Panc1 (cell line): ENCODE measurements at regions not wholly inside any gene's neighbourhood (a gene's known extent, or its start where the extent isn't known, plus 50 kb on each side); places are given as distances from the start of the nearest gene placed in this dataset.
"Not testable (repeated sequence)": the region's sequence is repeated elsewhere in the genome, so short reads cannot be mapped to it uniquely, and the experiment has no call there.

Experiments
- CTCF ChIP-seq: fragments of 450-650 bp; IDR thresholded peaks from 2 replicates; pipeline ENCODE4 v1.5.1; 2017; ENCODE audit warnings: mild to moderate bottlenecking
- POLR2AphosphoS5 ChIP-seq: IDR thresholded peaks from 2 replicates; pipeline ENCODE4 v1.6.1; 2012; ENCODE audit warnings: mild to moderate bottlenecking, low read depth, low read length, moderate library complexity
- REST ChIP-seq, 2 experiments: IDR thresholded peaks; 2 replicates each; pipeline ENCODE4 v1.6.1; 2011 to 2012; ENCODE audit warnings: low read depth in 2 of 2, control low read depth in 1 of 2, low read length in 1 of 2, mild to moderate bottlenecking in 1 of 2, moderate library complexity in 1 of 2; ENCODE audit not compliant: insufficient read depth in 1 of 2
- TCF7L2 ChIP-seq: IDR thresholded peaks from 2 replicates; pipeline ENCODE4 v1.6.1; 2011; ENCODE audit warnings: mild to moderate bottlenecking, low read depth, low read length, inconsistent platforms

GRCh38 chr4:3589946-3590924 lies 58.0 kb upstream of the LRPAP1 start:
- not testable (repeated sequence) for TF ChIP-seq CTCF; POLR2AphosphoS5; REST (IDR thresholded peaks at IDR 0.05; ENCODE audit: insufficient read depth in 1 of 2, low read depth in 2 of 2, low read length in 1 of 2); TCF7L2
